SK-N-SH (cell line): ENCODE measurements at regions not wholly inside any gene's neighbourhood (a gene's known extent, or its start where the extent isn't known, plus 50 kb on each side); places are given as distances from the start of the nearest gene placed in this dataset.

Experiments used
- CTCF ChIA-PET: fragments of 300-600, 350-600 bp; formaldehyde crosslinking; extraction: SDS; loops from one replicate; lab custom pipeline; 2021; lab: Yijun Ruan, JAX
- POLR2A ChIA-PET: fragments of 350-600 bp; sonication (Branson Sonifier 250); formaldehyde crosslinking; extraction: SDS; loops from one replicate; lab custom pipeline; 2020; ENCODE audit warnings: antibody characterized with exemption, inconsistent platforms; lab: Yijun Ruan, JAX
- DNase-seq: peaks from one replicate; pipeline ENCODE4 v3.0.0; 2012
- H2AFZ ChIP-seq: fragments of 200-600 bp; sonication (generic); 2 replicates; pipeline ENCODE4 v1.8.1; 2016; ENCODE audit warnings: antibody characterized with exemption, mild to moderate bottlenecking, low read depth
- H3F3A ChIP-seq: fragments of 200-600 bp; sonication (generic); replicated peaks from 2 replicates; pipeline ENCODE3; 2016; ENCODE audit warnings: antibody characterized with exemption, mild to moderate bottlenecking; ENCODE audit not compliant: insufficient read depth
- H3K27ac ChIP-seq, 2 experiments: fragments of 200-500 bp in 1 of 2; fragments of 200-600 bp in 1 of 2; sonication (Bioruptor generic) in 1 of 2; sonication (generic), shearing (Covaris generic) in 1 of 2; 2 replicates each; pipeline versions ENCODE4 v1.5.1 to v1.6.1; 2014 to 2016; ENCODE audit warnings: low read depth in 2 of 2, inconsistent platforms in 1 of 2, low read length in 1 of 2, mild to moderate bottlenecking in 1 of 2, mixed read lengths in 1 of 2
- H3K27me3 ChIP-seq: fragments of 200-600 bp; sonication (generic), shearing (Covaris generic); 2 replicates; pipeline ENCODE4 v1.6.1; 2016; ENCODE audit warnings: mixed run types; ENCODE audit not compliant: insufficient read depth
- H3K36me3 ChIP-seq, 2 experiments: fragments of 200-500 bp in 1 of 2; fragments of 200-600 bp in 1 of 2; sonication (Bioruptor generic) in 1 of 2; sonication (generic) in 1 of 2; replicated peaks in 1 of 2; 2 replicates each; pipeline versions ENCODE3 to v1.5.1; 2014 to 2016; ENCODE audit warnings: low read length in 1 of 2, mild to moderate bottlenecking in 1 of 2; ENCODE audit not compliant: insufficient read depth in 2 of 2, control insufficient read depth in 1 of 2
- H3K4me1 ChIP-seq, 2 experiments: fragments of 200-500 bp in 1 of 2; fragments of 200-600 bp in 1 of 2; sonication (Bioruptor generic) in 1 of 2; sonication (generic), shearing (Covaris generic) in 1 of 2; 2 replicates each; pipeline versions ENCODE4 v1.5.1 to v1.6.1; 2014 to 2016; ENCODE audit warnings: low read depth in 1 of 2, low read length in 1 of 2, mixed run types in 1 of 2; ENCODE audit not compliant: insufficient read depth in 2 of 2, control insufficient read depth in 1 of 2
- H3K4me2 ChIP-seq: fragments of 200-600 bp; sonication (generic), shearing (Covaris generic); 2 replicates; pipeline ENCODE4 v1.6.1; 2017; ENCODE audit warnings: mixed run types
- H3K4me3 ChIP-seq, 2 experiments: fragments of 200-500 bp in 1 of 2; fragments of 200-600 bp in 1 of 2; sonication (Bioruptor generic) in 1 of 2; sonication (generic), shearing (Covaris generic) in 1 of 2; 2 replicates each; pipeline versions ENCODE4 v1.5.1 to v1.8.1; 2014 to 2016; ENCODE audit warnings: low read depth in 2 of 2, inconsistent platforms in 1 of 2, low read length in 1 of 2, mild to moderate bottlenecking in 1 of 2, mixed read lengths in 1 of 2, moderate library complexity in 1 of 2
- H3K79me2 ChIP-seq: fragments of 200-600 bp; sonication (generic); 2 replicates; pipeline ENCODE4 v1.8.1; 2017; ENCODE audit warnings: mild to moderate bottlenecking; ENCODE audit not compliant: insufficient read depth
- H3K9ac ChIP-seq: fragments of 200-600 bp; sonication (generic); 2 replicates; pipeline ENCODE4 v1.6.1; 2017; ENCODE audit warnings: mixed run types
- H3K9me2 ChIP-seq: fragments of 200-600 bp; sonication (generic); 2 replicates; pipeline ENCODE4 v1.6.1; 2017; ENCODE audit warnings: mixed run types
- H3K9me3 ChIP-seq: fragments of 200-600 bp; sonication (generic); 2 replicates; pipeline ENCODE4 v1.6.1; 2017; ENCODE audit warnings: mixed run types, mild to moderate bottlenecking, moderate library complexity
- H4K20me1 ChIP-seq: fragments of 200-600 bp; sonication (generic); 2 replicates; pipeline ENCODE4 v1.6.1; 2017; ENCODE audit warnings: mild to moderate bottlenecking, mixed run types; ENCODE audit not compliant: insufficient read depth
- EP300 ChIP-seq, 2 experiments: IDR thresholded peaks; 2 replicates each; pipeline versions ENCODE4 v1.4.0 to v1.6.1; 2012; ENCODE audit warnings: borderline replicate concordance in 1 of 2, low read depth in 1 of 2, low read length in 1 of 2
- EZH2phosphoT487 ChIP-seq: fragments of 200-600 bp; sonication (generic); IDR thresholded peaks from 2 replicates; pipeline ENCODE4 v1.6.1; 2017; ENCODE audit warnings: low read depth, mixed run types, mild to moderate bottlenecking, antibody characterized with exemption, moderate library complexity, borderline replicate concordance
- FOXJ3 ChIP-seq: sonication (generic); formaldehyde crosslinking; IDR thresholded peaks from 2 replicates; pipeline ENCODE4 v1.5.1; 2020; ENCODE audit warnings: mild to moderate bottlenecking, missing genetic modification reagents
- FOXM1 ChIP-seq: IDR thresholded peaks from 2 replicates; pipeline ENCODE4 v1.4.0; 2012; ENCODE audit warnings: low read depth, mild to moderate bottlenecking
- GABPA ChIP-seq: IDR thresholded peaks from 2 replicates; pipeline ENCODE4 v1.4.0; 2012; ENCODE audit warnings: low read depth, mild to moderate bottlenecking
- GATA2 ChIP-seq: sonication (generic); formaldehyde crosslinking; IDR thresholded peaks from 2 replicates; pipeline ENCODE4 v1.5.0; 2020; ENCODE audit warnings: mild to moderate bottlenecking, missing genetic modification reagents
- IRF3 ChIP-seq: fragments of 150-350 bp; IDR thresholded peaks from 2 replicates; pipeline ENCODE4 v1.6.1; 2016; ENCODE audit warnings: mild to moderate bottlenecking, low read depth, low read length
- MEF2A ChIP-seq: IDR thresholded peaks from 2 replicates; pipeline ENCODE4 v1.4.0; 2012; ENCODE audit warnings: low read depth, borderline replicate concordance
- MXI1 ChIP-seq: IDR thresholded peaks from 2 replicates; pipeline ENCODE4 v1.6.1; 2012; ENCODE audit warnings: mild to moderate bottlenecking, low read depth, low read length, improper control_type of control experiment
- RAD21 ChIP-seq: IDR thresholded peaks from 2 replicates; pipeline ENCODE4 v1.6.1; 2012; ENCODE audit warnings: mild to moderate bottlenecking, low read length
- RFX5 ChIP-seq: IDR thresholded peaks from 2 replicates; pipeline ENCODE4 v1.6.1; 2012; ENCODE audit warnings: mild to moderate bottlenecking, improper control_type of control experiment, low read length
- RXRA ChIP-seq: IDR thresholded peaks from 2 replicates; pipeline ENCODE4 v1.4.0; 2012; ENCODE audit warnings: low read depth, mild to moderate bottlenecking, borderline replicate concordance
- SIN3A ChIP-seq: IDR thresholded peaks from 2 replicates; pipeline ENCODE4 v1.6.1; 2012; ENCODE audit warnings: low read depth, mild to moderate bottlenecking, low read length, moderate library complexity, borderline replicate concordance
- SMC3 ChIP-seq: IDR thresholded peaks from 2 replicates; pipeline ENCODE4 v1.6.1; 2012; ENCODE audit warnings: low read depth, low read length, improper control_type of control experiment
- YY1 ChIP-seq: IDR thresholded peaks from 2 replicates; pipeline ENCODE4 v1.4.0; 2012; ENCODE audit warnings: low read depth, mild to moderate bottlenecking
- WGBS: methylation state at CpG from one replicate; pipeline ENCODE4 v1.1.6; 2017; ENCODE audit warnings: low lambda C conversion rate; 5-methylcytosine and 5-hydroxymethylcytosine counted together
- TF ChIP-seq, protein P1 (sequence below): IDR thresholded peaks from 2 replicates; pipeline ENCODE4 v1.6.1; 2012; ENCODE audit warnings: mild to moderate bottlenecking, low read depth, low read length, moderate library complexity

- H3F3A ChIP-seq, result peaks cover 12% of the 10 kb centered on the region
- H3K27me3 ChIP-seq, result no peaks in the 10 kb centered on the region
- no peaks in the 10 kb centered on the region for H3K9me2 ChIP-seq
- H3K4me2 ChIP-seq, result no peak overlapping the region
- H3K27ac ChIP-seq, result no peak overlapping the region
- WGBS, result 45% methylated on average over 8 of the region's 12 CpGs
- TF ChIP-seq RXRA (no peak), MXI1 (no peak), GATA2 (CRISPR knock-in tag) (peak; percentile 5; the same call in 1 of the 2 replicates)
- H3K4me3 ChIP-seq, result no peak overlapping the region
- H2AFZ ChIP-seq, result no peak overlapping the region
- H3K4me1 ChIP-seq, result peaks cover 0 to 23% of the 10 kb centered on the region in 2 experiments; a peak in 1 of 4 replicates
- no peak overlapping the region for H3K9ac ChIP-seq
- ChIA-PET CTCF (interaction anchor here (1.2 to 2.6 kb wide), 8 partner anchors 9 to 581 kb away, joined by 3 to 8 read pairs (median 4); partner anchors contain the start of gene SORCS2), POLR2A (no interaction called here)
- DNase-seq, result peak; percentile 76
- H3K36me3 ChIP-seq, result no peaks in the 10 kb centered on the region
- H3K9me3 ChIP-seq, result no peaks in the 10 kb centered on the region
- H4K20me1 ChIP-seq, result no peaks in the 10 kb centered on the region
- H3K79me2 ChIP-seq, result no peaks in the 10 kb centered on the region
Observed at GRCh38 chr4:7139167-7139982, 53.0 kb upstream of the SORCS2 start.

GRCh38 chr4:7138223-7139166 lies 53.8 kb upstream of the SORCS2 start:
- Histone ChIP-seq H3K4me2 (no peak overlapping the region), H3K4me3 (no peak overlapping the region), H3K36me3 (no peaks in the 10 kb centered on the region), H3F3A (peaks cover 18% of the 10 kb centered on the region), H3K27me3 (no peaks in the 10 kb centered on the region), H3K9ac (no peak overlapping the region), H3K4me1 (peaks cover 0 to 23% of the 10 kb centered on the region in 2 experiments; a peak in 1 of 4 replicates), H4K20me1 (no peaks in the 10 kb centered on the region), H3K9me3 (no peaks in the 10 kb centered on the region), H2AFZ (no peak overlapping the region), H3K27ac (no peak overlapping the region), H3K79me2 (no peaks in the 10 kb centered on the region), H3K9me2 (no peaks in the 10 kb centered on the region)
- ChIA-PET POLR2A (no interaction called here), CTCF (interaction anchor here (1.2 to 2.6 kb wide), 7 partner anchors 10 to 53 kb away, joined by 3 to 8 read pairs (median 4); partner anchors contain the start of gene SORCS2)
- DNase-seq, result no peak
- TF ChIP-seq FOXJ3 (CRISPR knock-in tag) (no peak), SMC3 (no peak), EP300 (IDR thresholded peaks at IDR 0.05; ENCODE audit: borderline replicate concordance in 1 of 2, low read depth in 1 of 2, low read length in 1 of 2) (no peak), EZH2phosphoT487 (no peak), GATA2 (CRISPR knock-in tag) (no peak), RAD21 (no peak), RFX5 (no peak), MXI1 (no peak), IRF3 (no peak), SIN3A (no peak), MEF2A (no peak), GABPA (no peak), YY1 (no peak), FOXM1 (no peak), RXRA (no peak)
- TF ChIP-seq, protein P1, sequence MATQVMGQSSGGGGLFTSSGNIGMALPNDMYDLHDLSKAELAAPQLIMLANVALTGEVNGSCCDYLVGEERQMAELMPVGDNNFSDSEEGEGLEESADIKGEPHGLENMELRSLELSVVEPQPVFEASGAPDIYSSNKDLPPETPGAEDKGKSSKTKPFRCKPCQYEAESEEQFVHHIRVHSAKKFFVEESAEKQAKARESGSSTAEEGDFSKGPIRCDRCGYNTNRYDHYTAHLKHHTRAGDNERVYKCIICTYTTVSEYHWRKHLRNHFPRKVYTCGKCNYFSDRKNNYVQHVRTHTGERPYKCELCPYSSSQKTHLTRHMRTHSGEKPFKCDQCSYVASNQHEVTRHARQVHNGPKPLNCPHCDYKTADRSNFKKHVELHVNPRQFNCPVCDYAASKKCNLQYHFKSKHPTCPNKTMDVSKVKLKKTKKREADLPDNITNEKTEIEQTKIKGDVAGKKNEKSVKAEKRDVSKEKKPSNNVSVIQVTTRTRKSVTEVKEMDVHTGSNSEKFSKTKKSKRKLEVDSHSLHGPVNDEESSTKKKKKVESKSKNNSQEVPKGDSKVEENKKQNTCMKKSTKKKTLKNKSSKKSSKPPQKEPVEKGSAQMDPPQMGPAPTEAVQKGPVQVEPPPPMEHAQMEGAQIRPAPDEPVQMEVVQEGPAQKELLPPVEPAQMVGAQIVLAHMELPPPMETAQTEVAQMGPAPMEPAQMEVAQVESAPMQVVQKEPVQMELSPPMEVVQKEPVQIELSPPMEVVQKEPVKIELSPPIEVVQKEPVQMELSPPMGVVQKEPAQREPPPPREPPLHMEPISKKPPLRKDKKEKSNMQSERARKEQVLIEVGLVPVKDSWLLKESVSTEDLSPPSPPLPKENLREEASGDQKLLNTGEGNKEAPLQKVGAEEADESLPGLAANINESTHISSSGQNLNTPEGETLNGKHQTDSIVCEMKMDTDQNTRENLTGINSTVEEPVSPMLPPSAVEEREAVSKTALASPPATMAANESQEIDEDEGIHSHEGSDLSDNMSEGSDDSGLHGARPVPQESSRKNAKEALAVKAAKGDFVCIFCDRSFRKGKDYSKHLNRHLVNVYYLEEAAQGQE, result no peak
- WGBS, result 74% methylated on average over 18 of the region's 21 CpGs
